HG03060 (cell line): ENCODE measurements at regions not wholly inside any gene's neighbourhood (a gene's known extent, or its start where the extent isn't known, plus 50 kb on each side); places are given as distances from the start of the nearest gene placed in this dataset.

Experiments used
- ATAC-seq: cut with Tn5 transposase; IDR thresholded peaks from one replicate; pipeline ENCODE4 v1.9.1; 2021; ENCODE audit warnings: low read depth, moderate number of reproducible peaks; ENCODE audit not compliant: unreplicated experiment

- no peak for ATAC-seq
Measured at GRCh38 chr13:95445131-95445530, 107.4 kb upstream of the CLDN10 start.

GRCh38 chr13:95447814-95448213 is 104.7 kb upstream of the CLDN10 start:
- no peak for ATAC-seq

GRCh38 chr13:95451656-95452055 is 100.9 kb upstream of the CLDN10 start:
- no peak for ATAC-seq

GRCh38 chr13:95452375-95452774 is 100.1 kb upstream of the CLDN10 start:
- ATAC-seq: no peak

GRCh38 chr13:95455782-95456181 is 96.7 kb upstream of the CLDN10 start:
- ATAC-seq: no peak

GRCh38 chr13:95456815-95457214 is 95.7 kb upstream of the CLDN10 start:
- no peak for ATAC-seq

GRCh38 chr13:95457294-95457693 is 95.2 kb upstream of the CLDN10 start:
- peak; percentile 99 for ATAC-seq

GRCh38 chr13:95462801-95463200 is 89.7 kb upstream of the CLDN10 start:
- no peak for ATAC-seq

GRCh38 chr13:95463531-95463930 is 89.0 kb upstream of the CLDN10 start:
- no peak for ATAC-seq

GRCh38 chr13:95470574-95471366 is 81.8 kb upstream of the CLDN10 start:
- ATAC-seq: no peak

- ATAC-seq: no peak
Measured at GRCh38 chr13:95471960-95472359, 80.6 kb upstream of the CLDN10 start.

GRCh38 chr13:95474992-95475391 is 77.5 kb upstream of the CLDN10 start:
- ATAC-seq: no peak

GRCh38 chr13:95477187-95477586 is 75.3 kb upstream of the CLDN10 start:
- no peak for ATAC-seq

- ATAC-seq: peak; percentile 9
Measured at GRCh38 chr13:95479731-95480130, 72.8 kb upstream of the CLDN10 start.

- peak; percentile 81 for ATAC-seq
Measured at GRCh38 chr13:95480131-95480545, 72.4 kb upstream of the CLDN10 start.

- no peak for ATAC-seq
Measured at GRCh38 chr13:95480791-95481780, 71.4 kb upstream of the CLDN10 start.

- ATAC-seq: no peak
Measured at GRCh38 chr13:95484052-95484451, 68.5 kb upstream of the CLDN10 start.

GRCh38 chr13:95485045-95485517 is 67.4 kb upstream of the CLDN10 start:
- ATAC-seq: no peak

- ATAC-seq: no peak
Measured at GRCh38 chr13:95485518-95486144, 66.9 kb upstream of the CLDN10 start.

- ATAC-seq: no peak
Measured at GRCh38 chr13:95492044-95492801, 60.3 kb upstream of the CLDN10 start.
